ENCODE measurements at regions not wholly inside any gene's neighbourhood (a gene's known extent, or its start where the extent isn't known, plus 50 kb on each side); places are given as distances from the start of the nearest gene placed in this dataset.
"Not testable (repeated sequence)": the region's sequence is repeated elsewhere in the genome, so short reads cannot be mapped to it uniquely, and the experiment has no call there.

DNA sequence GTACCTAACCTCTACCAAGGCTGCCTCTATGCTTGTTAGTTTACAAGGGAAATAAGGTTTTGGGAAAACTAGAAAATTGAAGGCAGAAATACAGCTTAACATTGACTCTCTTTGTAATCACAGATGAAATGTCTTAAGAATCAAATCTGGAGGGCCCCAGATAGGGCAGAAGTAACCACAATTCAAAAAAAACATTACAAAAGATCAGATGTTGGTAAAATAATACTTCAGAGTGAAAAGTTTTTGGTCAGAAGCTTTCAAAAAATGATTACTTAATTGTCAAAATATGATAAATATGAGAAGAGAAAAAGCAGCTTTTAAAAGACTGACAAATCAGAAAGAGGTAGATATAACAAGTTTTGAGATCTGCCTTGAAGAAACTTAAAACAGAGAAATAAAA is 425.1 kb upstream of the NECTIN3 start:
- no peak for DNase-seq

DNA sequence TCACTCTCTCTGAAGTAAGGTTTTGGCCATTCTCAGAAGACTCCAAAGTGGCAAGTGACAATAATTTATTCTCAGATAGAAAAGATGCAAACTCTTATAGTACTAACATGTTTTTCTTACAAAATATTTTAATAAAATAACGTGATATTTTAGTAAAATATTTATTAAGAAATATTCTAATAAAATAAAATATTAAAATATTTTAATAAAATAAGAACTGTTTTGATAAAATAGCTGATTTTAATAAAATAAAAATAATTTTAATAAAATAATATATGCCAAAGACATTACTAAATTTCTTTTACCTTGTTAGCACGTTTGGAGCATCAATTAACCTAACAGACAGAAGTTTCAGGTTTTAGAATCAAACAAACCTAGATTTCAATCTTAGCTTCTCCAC is 424.0 kb upstream of the NECTIN3 start:
- DNase-seq = no peak

DNA sequence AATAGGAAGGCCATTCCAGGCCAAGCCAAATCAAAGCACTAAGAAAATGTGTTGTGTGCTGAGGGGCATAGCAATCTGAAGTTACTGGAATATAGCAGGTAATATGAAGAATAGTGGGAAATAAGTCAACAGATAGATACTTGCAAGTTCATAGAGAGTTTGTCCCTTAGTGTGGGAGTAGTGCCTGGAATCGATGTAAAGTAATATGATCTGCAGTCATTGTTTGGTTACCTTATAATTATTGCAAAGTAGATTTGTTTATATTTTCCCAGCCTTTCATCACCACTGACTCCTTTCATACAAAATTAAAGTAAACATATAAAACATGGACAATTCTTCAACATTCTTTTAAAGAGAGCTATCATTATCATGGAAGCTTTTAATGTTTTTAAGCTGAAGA is 420.9 kb upstream of the NECTIN3 start:
- DNase-seq = no peak

DNA sequence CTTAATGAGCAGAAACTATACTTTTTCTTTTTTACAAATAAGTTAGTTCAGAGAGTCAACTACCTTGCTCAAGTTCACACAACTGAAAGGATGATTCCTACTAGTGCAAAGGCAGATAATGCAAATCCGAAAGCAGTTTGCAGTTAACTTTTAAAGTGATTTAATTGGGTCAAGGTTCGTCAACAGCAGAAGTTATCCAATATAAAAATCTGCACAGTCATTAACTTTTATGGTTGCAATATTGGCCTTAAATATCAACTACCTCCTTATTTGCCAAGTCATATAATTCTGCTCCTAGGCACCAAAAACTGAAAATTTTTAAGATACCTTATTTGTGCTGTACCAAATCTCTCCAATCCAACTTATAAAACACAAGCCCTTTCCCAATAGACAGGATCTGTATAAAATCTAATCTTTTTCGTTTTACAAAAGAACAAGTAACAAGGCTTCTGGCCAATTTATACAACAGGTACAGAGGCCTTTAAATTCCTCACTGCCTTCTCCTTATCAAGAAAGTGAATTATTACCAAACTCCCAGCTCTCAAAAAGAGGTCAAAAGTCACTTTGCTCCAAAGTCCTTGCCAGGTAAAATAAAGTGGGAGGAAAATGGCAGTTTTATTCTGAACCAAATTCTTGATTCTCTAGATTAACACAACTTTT is 416.6 kb upstream of the NECTIN3 start:
- DNase-seq = no peak

DNA sequence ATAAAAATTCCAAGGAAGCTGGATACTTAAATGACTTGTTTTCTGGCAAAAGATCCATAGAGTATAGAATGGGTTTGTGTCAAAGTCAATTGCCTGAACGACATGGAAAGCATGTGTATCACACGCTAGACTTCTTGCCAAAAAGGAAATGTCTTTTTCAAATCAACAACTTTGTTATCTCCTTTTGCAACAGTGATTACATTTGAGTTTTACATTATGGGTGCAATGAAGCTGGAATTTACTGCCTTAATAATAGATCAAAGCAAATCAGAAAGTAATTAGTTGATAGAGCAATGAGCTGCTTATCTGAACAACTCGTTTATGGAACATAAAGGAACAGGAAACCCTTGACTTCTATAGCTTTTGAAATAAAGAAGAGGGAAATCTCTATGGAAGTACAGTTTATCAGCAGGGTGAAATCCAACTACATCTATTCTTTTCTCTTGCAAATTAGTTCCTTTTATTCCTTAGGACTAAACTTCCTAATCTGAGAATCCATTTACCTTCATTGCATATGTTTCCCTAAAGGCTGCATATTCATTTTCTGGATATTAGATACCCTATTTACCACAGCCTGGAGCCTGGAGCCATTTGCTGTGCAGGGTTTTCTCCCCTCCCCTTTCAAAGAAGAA is 415.1 kb upstream of the NECTIN3 start:
- no peak for DNase-seq

DNA sequence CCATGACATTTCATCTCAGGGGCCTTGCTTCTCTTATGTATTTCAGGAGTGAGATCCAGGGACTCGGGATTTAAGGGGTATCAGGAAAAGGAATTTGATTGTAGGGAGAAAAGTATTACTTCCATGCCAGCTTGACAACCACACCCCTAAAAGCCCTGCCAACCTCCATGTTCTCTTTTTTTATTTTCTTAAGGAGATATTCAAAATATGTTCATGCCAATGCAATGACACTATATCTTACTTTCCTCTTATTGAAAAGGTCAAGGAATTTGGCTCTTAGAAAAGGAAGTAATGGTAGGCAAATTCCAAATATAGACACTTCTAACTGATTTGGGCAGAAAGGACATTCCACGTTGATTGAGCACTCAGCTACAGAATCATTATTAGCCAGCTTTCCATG is 407.5 kb upstream of the NECTIN3 start:
- no peak for DNase-seq

DNA sequence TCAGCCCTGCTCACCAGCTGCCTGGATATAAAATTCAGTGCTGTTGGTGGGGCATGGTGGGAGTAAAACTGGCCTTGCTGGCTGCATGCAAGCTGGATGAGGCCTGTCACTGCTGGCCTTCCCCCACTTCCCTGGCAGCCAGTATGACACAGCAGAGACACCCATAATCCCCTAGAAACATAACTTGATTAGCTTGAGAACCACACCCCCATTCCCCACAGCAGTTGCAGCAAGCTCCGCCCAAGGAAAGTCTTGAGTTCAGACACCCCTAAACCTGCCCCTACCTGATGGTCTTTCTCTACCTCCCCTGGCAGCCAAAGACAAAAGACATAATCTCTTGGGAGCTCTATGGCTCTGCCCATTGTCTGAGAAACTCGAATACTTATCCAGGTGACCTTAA is 405.1 kb upstream of the NECTIN3 start:
- DNase-seq = no peak

DNA sequence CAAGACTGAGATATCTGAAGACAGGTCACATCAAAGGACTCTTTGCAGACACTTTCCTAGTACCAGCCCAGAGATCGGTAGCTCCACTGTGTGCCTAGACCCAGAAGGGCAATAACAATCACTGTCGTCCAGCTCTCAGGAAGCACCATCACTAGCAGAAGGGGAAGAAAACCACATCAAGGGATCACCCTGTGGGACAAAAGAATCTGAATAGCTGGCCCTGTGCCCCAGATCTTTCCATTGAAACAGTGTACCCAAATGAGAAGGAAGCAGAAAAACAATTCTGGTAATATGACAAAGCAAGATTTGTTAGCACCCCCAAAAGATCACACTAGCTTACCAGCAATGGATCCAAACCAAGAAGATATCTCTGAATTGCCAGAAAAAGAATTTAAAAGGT is 404.4 kb upstream of the NECTIN3 start:
- no peak for DNase-seq

DNA sequence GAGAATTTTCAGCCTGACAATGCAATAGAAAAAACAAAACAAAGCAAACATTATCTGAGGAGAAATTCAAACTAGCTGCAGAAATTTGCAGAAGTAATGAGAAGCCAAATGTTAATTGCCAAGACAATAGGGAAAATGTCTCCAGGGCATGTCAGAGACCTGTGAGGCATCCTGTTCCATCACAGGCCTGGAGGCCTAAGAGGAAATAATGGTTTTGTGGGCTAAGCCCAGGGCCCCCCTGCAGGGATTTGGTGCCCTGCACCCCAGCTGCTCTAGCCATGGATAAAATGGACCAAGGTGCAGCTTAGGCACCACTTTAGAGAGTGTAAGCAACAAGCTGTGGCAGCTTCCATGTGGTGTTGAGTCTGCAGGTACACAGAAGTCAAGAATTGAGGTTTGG is 401.2 kb upstream of the NECTIN3 start:
- no peak for DNase-seq

DNA sequence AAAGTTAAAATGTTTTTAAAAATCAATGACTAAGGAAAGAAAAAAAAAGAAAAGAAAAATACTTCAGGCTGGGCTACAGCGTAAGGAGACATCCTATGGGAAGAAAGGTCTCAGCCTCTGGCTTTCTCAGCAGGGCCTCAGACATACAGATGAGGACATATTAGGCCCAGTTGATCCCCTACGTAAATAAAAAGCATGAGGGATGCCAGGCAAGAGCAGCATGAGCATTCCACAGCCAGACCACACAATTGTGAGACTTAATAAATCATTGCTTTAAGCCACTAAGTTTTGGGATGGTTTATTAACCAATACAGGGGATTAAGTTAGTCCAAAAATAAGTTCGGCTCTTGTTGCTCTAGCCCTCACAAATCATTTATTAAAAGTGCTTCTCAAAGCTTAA is 394.1 kb upstream of the NECTIN3 start:
- no peak for DNase-seq

DNA sequence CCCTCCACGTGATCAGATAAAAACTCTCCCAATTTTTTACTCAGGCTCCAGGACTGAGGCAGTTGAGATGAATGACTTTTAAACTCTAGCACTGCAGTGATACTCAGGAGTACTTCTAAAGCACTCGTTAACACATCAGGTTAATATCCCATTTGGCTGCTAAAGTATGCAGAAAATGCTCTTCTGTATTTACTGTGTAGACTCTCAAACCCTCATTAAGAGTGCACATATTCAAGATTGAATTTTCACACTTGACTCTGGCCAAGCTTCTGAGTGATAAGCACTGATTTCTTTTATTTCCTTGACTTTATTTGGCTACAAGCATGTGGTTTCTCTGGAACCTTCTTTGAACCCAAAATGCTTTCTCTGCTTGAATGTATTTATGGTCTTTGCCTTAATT is 392.3 kb upstream of the NECTIN3 start:
- DNase-seq = no peak

DNA sequence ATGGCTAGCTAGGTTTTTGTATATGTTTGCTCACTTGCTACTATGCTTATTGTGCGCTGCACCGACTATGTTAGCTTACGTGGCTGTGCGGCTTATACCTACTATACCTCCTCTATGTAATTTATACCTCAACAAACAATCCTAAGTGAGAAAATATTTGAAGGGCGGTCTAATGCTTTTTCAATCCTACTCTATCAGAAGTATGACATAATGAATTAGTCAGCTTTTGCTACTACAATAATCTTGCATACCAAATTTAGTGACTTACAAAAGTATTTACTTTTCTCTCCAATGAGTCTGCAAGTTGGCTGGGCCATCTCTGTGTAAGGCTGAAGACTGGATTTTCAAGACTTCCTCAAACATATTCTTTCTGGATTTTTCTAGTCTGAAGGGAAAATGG is 391.2 kb upstream of the NECTIN3 start:
- DNase-seq = no peak

DNA sequence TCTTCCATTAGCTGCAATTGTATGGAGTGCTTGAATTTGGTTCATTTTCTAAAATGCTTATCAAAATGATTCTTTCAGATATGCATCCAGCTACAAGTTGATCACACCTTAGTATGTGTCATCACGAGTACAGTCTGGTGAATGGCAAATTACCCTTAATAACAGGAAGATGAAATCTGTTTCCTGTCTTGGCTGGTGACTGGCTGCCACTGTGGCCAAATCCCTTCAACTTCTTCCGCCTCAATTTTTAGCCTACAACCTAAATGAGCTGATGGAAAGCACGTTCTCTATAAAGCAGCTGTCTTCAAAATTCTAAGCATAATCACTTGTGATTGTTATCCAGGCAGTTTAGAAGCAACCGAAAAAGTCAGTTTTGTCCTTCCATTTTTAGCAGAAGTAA is 387.1 kb upstream of the NECTIN3 start:
- no peak for DNase-seq

DNA sequence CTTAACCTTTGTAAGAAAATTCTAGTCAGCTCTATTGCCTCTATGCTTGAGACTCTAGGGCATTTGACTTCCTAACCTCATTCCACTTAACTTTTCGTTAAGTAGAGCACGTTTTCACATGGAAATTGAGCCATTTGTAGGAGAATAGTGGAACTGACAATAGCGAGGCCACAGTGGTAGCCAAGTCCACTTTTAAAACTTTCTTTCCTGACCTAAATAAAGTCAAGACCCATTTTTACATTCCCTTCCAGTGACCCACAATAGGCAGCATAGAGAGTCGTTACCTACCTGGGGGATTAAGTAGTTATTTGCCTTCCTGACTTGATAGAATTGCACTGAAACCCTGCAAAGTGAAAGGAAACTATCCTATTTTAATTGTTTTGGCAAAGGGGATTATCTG is 386.0 kb upstream of the NECTIN3 start:
- DNase-seq = no peak

DNA sequence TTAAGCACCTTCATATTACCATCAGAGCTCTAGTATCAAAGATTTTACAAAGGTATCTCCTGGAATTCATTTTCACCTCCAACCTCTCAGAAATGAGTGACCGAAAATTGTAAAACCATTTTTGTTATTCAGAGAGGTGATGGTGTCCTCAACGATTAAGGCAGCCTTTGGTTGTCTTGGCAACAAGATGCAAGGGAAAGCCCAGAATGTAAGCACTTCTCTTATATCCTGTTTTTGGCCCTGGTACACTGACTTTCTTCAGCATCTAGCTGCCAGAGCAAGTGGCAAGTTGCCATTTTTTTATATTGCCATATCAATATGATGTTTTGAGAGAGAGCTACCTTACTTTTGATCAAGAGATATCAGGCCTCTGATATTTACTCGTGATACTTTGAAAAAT is 384.9 kb upstream of the NECTIN3 start:
- no peak for DNase-seq

DNA sequence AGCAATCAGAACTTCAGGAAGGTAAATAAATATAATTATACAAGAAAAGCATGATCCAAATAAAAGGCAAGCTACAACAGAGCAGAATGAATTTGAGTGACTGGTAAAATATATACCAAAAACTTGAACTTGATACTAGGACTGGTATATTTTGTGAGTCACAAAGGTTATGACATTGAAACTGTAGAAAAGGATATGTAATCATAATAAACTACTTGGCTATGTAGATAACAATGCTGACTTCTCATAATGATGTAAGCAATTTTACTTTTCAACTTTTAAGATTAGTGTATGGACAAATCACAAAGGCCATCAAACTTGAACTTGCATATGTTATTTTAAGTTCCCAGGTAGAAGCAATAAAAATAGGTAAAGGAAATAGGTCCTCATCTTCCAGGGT is 384.5 kb upstream of the NECTIN3 start:
- DNase-seq = no peak

DNA sequence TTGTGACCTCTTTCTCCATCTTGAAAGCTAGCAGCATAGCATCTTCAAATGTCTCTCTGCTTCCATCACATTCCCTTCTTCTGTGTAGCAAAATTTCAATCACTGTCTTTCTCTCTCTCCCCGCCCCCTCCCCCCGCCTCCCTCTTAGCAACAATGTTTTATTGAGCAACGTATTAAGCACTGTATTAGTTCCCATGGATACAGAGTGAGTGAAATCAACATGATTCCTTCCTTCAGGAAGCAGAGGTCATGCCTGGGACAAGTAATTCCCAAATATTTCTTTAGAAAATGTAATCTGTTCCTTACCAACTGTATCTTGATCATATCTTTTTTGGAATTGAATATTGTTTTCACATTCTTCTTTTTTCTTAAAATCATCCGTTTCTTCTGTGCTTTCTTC is 373.7 kb upstream of the NECTIN3 start:
- no peak for DNase-seq

DNA sequence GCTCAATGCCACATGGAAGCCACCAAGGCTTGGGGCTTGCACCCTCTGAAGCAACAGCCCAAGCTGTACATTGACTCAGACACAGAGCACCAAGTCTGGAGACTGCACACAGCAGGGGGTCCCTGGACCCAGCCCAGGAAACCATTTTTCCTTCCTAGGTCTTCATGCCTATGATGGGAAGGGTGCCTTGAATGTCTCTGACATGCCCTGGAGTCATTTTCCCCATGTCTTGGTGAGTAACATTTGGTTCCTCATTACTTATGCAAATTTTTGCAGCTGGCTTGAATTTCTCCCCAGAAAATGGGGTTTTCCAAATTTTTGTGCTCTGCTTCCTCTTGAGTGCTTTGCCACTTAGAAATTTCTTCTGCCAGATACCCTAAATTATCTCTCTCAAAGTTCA is 367.3 kb upstream of the NECTIN3 start:
- DNase-seq = not testable (repeated sequence)

DNA sequence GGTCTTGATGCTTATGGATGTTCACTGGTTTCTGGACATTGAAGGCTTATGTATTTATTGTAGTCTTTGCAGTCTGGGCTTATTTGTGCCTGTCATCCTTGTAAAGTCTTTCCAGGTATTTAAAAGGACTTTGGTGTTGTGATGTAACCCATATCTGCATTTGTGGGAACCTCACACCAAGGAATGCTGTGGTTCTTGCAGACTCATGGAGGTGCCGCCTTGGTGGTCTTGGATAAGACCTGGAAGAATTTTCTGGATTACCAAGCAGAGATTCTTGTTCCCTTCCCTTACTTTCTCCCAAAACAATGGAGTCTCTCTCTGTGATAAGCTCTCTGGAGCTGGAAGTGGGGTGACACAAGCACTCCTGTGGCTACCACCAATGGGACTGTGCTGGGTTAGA is 363.5 kb upstream of the NECTIN3 start:
- DNase-seq = no peak

DNA sequence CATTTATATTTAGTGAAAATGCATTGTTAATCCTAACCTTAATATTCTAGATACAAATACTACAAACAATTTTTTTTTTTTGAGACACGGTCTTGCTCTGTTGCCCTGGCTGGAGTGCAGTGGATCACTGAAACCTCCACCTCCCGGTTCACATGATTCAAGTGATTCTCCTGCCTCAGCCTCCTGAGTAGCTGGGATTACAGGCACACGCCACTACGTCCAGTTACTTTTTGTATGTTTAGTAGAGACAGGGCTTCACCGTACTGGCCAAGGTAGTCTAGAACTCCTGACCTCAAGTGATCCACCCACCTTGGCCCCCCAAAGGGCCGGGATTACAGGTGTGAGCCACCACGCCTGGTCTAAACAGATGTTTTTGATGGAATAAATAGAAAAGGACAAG is 361.5 kb upstream of the NECTIN3 start:
- DNase-seq = no peak

DNA sequence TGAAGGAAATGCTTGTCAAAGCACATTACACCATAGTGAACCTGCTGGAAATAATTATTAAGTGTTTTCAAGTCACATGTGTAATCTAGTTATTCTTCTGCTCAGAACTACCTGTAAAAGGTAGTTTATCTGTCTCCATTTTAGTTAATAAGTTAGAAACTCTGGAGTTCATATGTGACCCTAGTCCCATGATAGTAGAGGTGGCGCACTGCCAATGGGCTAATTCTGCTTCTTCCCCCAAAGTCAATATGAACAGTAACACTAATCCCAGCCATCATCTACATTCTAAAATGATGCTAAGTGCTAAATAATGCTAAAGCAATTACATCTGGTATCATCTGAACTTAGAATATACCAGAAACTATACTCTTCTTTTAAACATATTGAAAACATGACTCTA is 361.0 kb upstream of the NECTIN3 start:
- no peak for DNase-seq

DNA sequence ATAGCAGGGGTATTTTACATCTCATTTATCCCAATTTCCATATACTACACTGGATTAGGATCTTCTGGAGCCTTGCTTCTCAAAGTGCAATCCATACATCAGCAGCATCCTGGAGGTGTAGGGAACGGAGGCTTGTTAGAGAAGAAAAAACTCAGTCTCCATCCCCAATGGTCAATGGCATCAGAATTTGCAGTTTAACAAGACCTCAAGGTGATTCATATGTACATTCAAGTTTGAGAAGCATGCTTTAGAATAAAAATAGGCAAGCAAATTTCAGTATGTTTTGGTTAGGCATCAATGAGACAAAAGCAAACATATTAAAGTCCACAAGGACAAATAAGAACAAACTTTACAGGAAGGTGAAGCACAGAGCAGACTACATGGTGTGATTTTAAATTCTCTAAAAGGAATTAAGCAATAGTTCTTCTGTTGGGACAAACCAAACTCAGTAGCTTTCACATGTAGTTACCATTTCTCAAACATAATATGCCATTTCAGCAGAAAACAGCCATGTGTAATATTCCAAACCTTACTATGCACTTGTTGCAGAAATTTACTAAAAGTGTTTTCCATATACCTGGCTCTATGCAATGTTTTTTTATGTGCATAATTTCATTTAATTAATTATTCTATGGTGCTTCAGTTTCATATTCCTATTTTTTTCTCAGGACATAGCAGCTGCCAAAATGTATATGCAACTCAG is 360.3 kb upstream of the NECTIN3 start:
- DNase-seq = no peak

DNA sequence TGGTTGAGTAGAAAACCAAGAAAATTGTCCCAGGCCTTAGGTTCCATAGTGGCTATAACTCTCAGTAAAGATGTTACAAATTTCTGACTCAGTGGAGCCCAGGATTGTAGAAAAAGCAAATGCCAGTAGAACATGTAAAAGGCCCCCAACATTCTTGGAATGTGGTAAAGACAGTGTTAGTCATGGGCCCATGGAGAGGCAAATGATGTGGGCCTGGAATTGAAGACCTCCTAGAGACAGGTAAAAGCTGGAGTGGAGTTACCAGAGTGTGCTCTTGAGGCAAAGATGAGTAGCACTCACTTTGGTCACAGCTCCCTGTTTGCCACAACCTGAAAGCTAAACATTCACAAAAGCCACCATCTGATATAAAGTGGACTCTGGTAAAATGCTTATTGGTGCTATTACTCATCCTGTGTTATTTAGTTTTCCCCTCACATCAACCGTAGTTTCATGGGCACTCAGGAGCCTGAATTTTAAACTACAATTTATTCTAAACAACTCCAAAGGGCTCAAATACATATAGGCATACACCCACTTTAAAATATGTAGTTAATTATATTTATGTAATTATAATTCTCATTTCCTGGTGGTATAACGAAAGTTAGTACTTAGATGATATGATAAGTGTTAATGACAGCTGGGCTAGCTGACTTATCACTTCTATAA is 359.6 kb upstream of the NECTIN3 start:
- no peak for DNase-seq

DNA sequence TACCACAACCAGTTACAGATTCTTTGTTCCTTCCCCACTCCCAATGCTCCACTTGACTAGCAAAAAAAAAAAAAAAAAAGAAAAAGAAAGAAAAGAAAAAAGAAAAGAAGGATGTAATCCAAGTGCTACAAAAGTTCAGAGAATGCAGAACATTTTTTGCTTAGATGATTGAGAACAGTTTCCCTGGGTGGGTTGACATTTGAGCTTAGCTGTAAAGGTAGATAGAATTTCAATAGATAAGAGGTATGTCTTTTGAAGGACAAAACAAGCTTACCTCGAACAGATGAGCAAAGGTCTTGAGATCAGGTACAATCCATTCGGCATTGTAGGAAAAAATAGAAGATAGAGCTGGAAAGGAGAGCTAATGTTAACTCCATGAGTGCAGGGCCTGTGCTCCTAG is 344.6 kb upstream of the NECTIN3 start:
- no peak for DNase-seq

Data from bone marrow (tissue), 2 donors.